Activated naive CD4-positive, alpha-beta T cell treated with anti-CD3 and anti-CD28 coated beads, Interleukin-2, amount 50 U/mL, for 16 hours (primary cell): ENCODE measurements at regions not wholly inside any gene's neighbourhood (a gene's known extent, or its start where the extent isn't known, plus 50 kb on each side); places are given as distances from the start of the nearest gene placed in this dataset.

Source experiments
- DNase-seq: peaks from one replicate; pipeline ENCODE4 v3.0.0-alpha.2; 2020

DNA sequence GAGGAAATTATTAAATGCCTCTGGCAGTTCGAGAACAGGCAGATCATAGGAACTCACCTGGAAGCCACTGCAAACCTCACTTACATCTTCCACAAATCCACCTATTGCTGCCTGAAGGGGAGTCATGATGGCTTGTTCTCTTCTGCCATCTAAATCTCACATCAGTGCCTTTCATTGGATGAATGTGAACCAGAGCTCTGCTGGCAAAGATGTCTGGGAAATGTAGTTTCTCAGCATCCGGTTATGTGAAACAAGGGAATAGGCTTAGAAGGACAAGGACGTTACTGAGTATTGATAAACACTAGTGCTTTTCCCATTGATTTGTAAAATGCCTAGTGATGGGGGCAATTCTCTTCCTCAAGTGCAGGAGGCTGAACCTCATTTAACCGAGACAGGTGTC lies 483.3 kb downstream of the ARHGEF28 start:
- no peak for DNase-seq

GRCh38 chr5:74107899-74108298 lies 481.9 kb downstream of the ARHGEF28 start:
- no peak for DNase-seq

DNA sequence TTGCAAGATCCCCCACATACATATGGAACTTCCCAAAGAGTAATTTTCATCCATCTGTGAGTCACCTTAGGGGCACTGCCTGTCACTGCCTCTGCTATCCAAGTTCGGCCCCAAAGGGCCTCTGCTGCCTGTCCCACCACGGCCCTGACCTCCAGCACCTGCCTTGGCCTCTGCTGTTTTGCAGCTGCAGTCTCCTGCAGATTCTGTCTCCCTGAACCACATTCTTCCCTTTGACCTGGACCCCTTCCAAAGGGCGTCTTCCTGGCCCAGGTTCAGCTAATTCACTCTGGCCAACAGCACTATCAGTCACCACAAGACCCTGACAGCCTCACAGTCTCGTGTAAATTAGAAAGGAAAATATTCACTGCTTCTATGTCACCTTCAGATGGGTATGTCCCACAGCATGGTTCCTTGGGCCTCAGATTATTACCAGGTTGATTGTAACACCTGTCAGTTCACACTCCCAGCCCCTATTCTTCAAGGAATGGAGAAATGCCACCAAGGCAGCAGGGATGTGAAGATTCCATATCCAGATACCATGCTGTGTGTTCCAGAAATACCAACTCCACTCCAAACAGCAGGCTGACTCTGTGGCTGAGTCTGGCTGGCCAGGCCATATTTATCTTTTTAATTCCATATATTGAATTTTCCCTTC lies 479.3 kb downstream of the ARHGEF28 start:
- DNase-seq, result no peak

- DNase-seq, result no peak
These were observed 477.4 kb downstream of the ARHGEF28 start for GRCh38 chr5:74103131-74104023.

DNA sequence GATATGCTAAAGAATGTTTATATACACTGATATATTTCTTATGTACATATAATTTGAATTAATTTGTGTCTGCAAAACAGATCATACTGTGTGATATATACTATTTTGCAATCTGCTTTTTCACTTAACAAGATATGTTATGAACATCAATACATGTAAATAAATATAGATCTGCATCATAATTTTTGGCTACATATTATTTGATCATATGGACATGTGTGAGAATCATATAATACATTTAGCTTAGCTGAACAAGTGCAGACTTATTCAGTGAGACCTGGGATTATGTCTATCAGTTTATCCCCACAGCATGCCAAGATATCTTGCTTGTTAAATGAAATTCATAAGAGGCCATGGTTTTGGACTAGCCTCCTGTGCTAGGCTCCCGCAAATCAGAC lies 474.3 kb downstream of the ARHGEF28 start:
- DNase-seq, result no peak

DNA sequence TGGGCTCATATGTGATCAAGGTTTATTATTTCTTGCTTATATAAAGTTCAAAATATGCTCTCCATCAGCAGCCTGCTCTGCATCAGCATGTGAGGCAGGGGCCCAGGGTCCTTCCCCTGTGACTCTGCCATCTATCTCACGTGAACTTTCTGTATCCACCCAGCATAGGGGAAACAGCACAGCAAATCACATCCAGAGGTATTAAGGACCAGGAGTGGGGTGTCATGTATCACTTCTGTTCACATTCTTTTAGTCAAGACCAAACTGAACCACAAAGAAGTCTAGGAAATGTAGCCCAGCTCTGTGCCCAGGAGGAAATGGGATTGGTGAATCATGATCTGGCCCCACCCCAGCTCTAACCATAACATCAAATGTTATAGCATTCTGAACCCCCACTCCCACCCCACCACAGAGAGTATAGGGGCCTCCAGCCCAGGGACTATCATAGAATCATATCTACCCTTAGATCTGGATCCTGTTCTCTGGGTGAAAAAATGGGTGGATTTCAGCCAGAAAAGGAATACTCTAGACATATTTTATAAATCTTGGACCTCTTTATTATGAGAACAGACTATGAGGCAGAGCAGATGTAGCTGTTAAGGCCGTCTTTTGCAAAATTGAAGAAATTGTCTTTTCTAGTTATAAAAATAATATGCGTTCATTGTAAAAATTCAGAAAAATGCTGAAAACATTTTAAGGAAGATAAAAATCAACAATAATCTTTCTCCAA lies 473.7 kb downstream of the ARHGEF28 start:
- no peak for DNase-seq

- DNase-seq, result no peak
These were observed 472.9 kb downstream of the ARHGEF28 start for GRCh38 chr5:74098941-74099340.

DNA sequence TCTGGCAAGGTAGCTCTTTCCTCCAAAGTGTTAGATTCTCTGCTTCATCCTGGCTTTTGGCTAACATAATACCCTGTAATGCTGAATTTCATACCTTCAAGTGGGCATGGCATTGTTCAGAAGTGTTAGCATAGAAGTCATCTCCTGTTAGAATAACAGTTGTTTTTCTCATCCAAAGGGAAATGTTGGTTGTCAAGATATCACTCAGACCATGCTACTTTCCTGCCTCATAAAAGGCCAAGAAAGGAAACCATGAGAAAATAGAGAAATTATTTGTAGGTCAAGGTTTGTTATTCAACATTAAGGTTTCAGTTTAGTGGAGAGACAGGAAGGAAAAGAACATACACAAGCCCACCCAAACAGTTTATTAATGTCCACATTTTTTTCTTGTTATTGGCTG lies 472.5 kb downstream of the ARHGEF28 start:
- DNase-seq, result no peak

- DNase-seq, result no peak
These were observed 470.3 kb downstream of the ARHGEF28 start for GRCh38 chr5:74096325-74096724.

DNA sequence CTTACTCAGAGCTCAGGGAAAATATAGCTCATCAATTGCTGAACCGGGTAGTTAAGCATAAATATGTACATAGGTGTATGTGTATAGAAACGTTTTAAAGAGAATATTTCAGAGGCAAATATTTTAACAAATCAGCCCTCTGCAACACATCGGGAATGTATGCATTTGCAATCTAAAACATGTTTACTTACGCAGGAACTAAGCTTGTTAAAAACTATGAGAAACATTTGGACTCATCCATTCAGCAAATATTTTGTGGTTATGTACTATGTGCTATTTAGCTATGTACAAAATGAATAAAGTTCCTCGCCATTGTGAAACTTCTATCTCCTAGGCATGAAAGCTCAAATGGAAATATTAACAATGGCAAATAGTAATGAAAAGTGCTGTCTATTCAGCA lies 469.9 kb downstream of the ARHGEF28 start:
- no peak for DNase-seq

DNA sequence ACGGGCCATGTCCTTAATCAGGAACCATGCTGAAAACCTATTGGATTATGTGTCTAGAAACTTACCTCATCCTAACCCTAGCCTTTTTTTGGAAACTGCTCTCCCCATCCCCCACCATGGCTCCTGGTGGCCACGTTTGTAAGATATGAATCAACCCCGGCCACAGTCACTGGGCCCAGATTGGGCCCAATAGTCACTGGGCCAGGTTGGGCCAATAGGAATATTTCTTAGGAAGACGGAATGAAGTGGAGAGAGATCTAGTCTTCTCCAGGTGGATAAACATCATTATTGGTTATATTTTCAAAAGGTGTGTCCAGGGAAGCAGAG lies 468.7 kb downstream of the ARHGEF28 start:
- no peak for DNase-seq

DNA sequence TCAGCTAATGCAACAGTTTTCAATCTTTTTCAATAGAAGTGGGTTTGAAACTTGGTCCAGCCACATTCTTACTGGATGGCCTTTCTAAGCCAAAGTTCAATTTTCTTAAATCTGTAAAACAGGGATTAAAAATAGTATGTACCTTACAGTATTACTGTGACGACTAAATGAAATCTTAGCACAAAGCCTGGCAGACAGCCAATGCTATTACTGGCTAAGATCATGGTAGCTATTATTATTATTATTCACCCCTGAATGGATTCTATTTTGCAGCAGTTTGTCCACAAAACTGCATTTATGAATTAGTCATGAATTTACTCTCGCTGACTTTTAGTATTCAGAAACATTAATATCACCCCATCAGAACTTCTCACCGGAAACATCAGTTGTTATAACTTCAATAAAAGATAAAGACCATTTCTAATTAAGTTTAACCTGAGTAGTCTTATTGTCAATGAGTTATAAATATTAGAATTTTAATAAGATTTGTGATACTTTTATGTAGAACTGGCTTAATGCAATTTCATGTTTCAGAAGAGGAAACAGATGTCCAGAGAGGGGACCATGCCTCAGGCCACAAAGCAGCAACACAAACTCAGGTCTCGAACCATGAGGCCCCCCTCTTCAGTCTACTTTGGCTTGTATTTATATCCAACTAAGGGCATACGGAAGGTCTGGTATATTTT lies 468.2 kb downstream of the ARHGEF28 start:
- no peak for DNase-seq

GRCh38 chr5:74093561-74093960 lies 467.6 kb downstream of the ARHGEF28 start:
- no peak for DNase-seq

GRCh38 chr5:74092766-74093165 lies 466.8 kb downstream of the ARHGEF28 start:
- DNase-seq, result no peak

GRCh38 chr5:74085782-74086181 lies 459.8 kb downstream of the ARHGEF28 start:
- no peak for DNase-seq

GRCh38 chr5:74085186-74085585 lies 459.2 kb downstream of the ARHGEF28 start:
- DNase-seq, result no peak

DNA sequence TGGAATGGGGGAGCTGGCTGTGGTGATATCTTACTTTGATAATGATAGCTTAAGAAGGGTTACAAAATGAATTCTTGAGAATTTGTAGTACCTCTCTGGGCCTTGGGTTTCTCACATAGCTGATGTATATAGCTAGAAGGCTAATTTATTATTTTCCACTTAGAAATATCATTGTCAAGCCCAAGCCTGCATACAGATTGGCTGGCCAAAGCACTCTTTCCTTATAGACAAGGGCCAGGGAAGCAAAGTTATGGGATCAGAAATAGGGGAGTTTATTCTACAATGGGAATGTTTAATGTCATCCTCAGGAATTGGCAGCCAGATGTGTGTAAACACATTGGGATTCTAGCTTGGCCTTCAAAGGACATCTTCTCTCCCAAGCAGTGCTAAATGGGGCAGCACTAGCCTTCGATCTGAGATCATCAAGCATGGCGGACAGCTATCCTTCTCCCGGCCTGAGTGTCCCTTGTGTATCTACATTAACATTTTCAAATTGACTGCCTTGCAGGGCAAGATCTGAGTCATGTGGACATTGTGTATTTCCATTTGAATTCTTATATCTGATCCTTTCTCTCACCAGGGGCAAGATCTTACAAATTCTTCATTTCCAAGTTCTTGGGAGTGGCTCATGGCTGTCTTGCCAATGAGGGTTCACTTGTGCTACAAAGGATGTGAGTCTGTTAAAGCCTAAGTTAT lies 457.2 kb downstream of the ARHGEF28 start:
- DNase-seq, result no peak

- no peak for DNase-seq
These were observed 456.6 kb downstream of the ARHGEF28 start for GRCh38 chr5:74082512-74083055.

DNA sequence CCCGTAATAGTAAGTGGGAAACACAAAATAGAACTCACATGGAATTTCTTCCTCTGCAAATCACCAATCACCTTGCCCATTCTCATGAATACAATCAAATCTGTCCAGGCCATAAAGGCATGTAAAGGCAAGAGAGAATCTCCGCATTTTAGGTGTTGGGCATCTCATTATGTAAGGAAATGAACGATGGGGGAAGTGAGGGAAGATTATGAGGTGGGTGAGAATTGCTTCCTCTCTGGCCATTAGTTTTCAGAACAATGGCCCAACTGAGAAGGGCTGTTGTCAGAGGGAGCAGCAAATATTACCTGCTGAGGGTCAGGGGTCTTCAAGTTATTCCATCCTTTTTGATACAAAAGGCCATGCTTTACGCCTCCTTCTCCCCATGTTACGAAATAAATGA lies 455.1 kb downstream of the ARHGEF28 start:
- DNase-seq, result no peak

GRCh38 chr5:74079971-74080556 lies 454.1 kb downstream of the ARHGEF28 start:
- no peak for DNase-seq

DNA sequence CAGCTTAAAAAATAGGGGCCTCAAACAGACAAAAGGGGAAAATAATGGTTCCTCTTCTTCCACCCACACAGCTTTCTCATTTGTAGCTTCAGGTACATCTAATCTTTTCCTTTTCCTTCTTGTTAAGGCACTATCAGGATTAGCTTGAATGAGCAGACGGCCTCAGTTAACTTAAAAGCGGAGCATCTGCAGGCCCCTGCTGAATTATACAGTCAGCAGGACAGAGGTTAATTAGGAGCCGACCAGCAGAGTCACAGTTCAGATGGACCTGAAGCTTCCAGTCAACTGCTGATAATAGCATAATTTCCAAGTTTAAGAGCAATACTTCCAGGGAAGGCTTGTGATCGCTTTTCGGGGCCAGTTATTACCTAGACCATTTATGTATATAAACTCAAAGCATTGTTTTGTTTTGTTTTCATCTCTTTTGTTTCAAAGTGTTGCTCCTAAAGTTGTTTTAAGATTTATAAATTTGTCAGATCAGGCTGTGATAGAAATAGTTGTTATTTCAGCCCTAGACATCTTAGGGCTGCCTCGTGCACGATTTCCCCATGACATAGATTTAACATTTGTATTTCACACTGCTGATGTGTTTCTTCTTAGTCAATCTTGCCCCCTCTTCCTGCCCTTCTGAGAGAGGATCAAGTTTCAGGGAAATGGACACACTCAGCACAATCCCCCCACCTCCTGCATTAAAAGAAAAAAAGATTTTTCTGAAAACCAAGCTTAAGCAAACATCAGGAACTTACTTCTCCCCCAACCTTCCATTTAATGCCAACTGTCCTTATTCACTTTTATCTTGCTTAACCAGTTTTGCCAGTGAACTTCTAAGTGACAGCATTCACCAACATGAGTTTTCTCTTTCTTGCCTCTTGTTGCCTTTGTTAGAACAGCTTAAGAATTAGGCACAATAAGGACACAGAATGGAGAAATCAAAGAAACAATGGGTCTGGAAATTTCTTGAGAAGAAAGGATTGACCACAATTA lies 449.8 kb downstream of the ARHGEF28 start:
- no peak for DNase-seq
